NCI-H2227 (cell line): ENCODE measurements at regions not wholly inside any gene's neighbourhood (a gene's known extent, or its start where the extent isn't known, plus 50 kb on each side); places are given as distances from the start of the nearest gene placed in this dataset.

Source experiments
- DNase-seq: peaks from one replicate; lab custom pipeline; 2025; ENCODE audit not compliant: unreplicated experiment; lab: John Stamatoyannopoulos, UW

- DNase-seq: no peak
These were observed 54.9 kb upstream of the IRF2 start for GRCh38 chr4:184529283-184529682.

- DNase-seq: no peak
These were observed 54.4 kb upstream of the IRF2 start for GRCh38 chr4:184528713-184529112.

- no peak for DNase-seq
These were observed 53.7 kb upstream of the IRF2 start for GRCh38 chr4:184528051-184528450.

- DNase-seq: no peak
These were observed 51.9 kb upstream of the IRF2 start for GRCh38 chr4:184526228-184526627.
